PC-3 (cell line): ENCODE measurements at regions not wholly inside any gene's neighbourhood (a gene's known extent, or its start where the extent isn't known, plus 50 kb on each side); places are given as distances from the start of the nearest gene placed in this dataset.

ENCODE experiments used
- ATAC-seq: fragments of 200-7000 bp; cut with Tn5 transposase; 2 replicates; pipeline ENCODE4 v1.9.1; 2020; ENCODE audit warnings: mild to moderate bottlenecking, moderate library complexity
- BruUV-seq: library from RNA; stranded (reverse); fragments of 400-500 nt; replicated peaks from 2 replicates; lab custom pipeline; 2021; lab: Mats Ljungman, UMichigan
- CTCF ChIA-PET: fragments of 300-600 bp; sonication (Branson Sonifier 250); formaldehyde crosslinking; loops from one replicate; lab custom pipeline; 2022; ENCODE audit warnings: antibody characterized with exemption; lab: Charles Lee
- POLR2A ChIA-PET: fragments of 300-600 bp; sonication (Branson Sonifier 250); formaldehyde crosslinking; loops from one replicate; lab custom pipeline; 2022; ENCODE audit warnings: antibody characterized with exemption; ENCODE audit not compliant: unreplicated experiment; lab: Charles Lee
- DNase-seq: peaks from one replicate; pipeline ENCODE4 v3.0.0-alpha.2; 2015
- H2AFZ ChIP-seq: fragments of 300-600 bp; sonication (generic); 2 replicates; pipeline ENCODE4 v1.6.0; 2016; ENCODE audit warnings: antibody characterized with exemption, low read length
- H3F3A ChIP-seq: fragments of 300-600 bp; sonication (generic); one replicate; pipeline ENCODE4 v1.6.0; 2017; ENCODE audit warnings: antibody characterized with exemption, low read length, control low read depth, mild to moderate bottlenecking; ENCODE audit not compliant: unreplicated experiment
- H3K27ac ChIP-seq: fragments of 300-600 bp; sonication (generic); 2 replicates; pipeline ENCODE4 v1.5.1; 2016; ENCODE audit warnings: mild to moderate bottlenecking, low read length
- H3K27me3 ChIP-seq: fragments of 300-600 bp; sonication (generic); 2 replicates; pipeline ENCODE4 v1.6.1; 2016; ENCODE audit warnings: low read length, mixed read lengths
- H3K36me3 ChIP-seq: fragments of 300-600 bp; sonication (generic); 2 replicates; pipeline ENCODE4 v1.6.1; 2016; ENCODE audit warnings: low read depth, mixed run types, low read length, mixed read lengths
- H3K4me1 ChIP-seq: fragments of 300-600 bp; sonication (generic); 2 replicates; pipeline ENCODE4 v1.5.1; 2016; ENCODE audit warnings: low read length; ENCODE audit not compliant: insufficient read depth
- H3K4me2 ChIP-seq: fragments of 300-600 bp; sonication (generic); 2 replicates; pipeline ENCODE4 v1.6.0; 2016; ENCODE audit warnings: low read length
- H3K4me3 ChIP-seq: fragments of 300-600 bp; sonication (generic); 2 replicates; pipeline ENCODE4 v1.5.1; 2016; ENCODE audit warnings: mild to moderate bottlenecking, low read length, mixed read lengths
- H3K79me2 ChIP-seq: fragments of 300-600 bp; sonication (generic); 2 replicates; pipeline ENCODE4 v1.6.1; 2017; ENCODE audit warnings: low read length, mixed read lengths
- H3K9ac ChIP-seq: fragments of 300-600 bp; sonication (generic); 2 replicates; pipeline ENCODE4 v1.6.0; 2016; ENCODE audit warnings: mild to moderate bottlenecking, low read length
- H3K9me2 ChIP-seq: fragments of 300-600 bp; sonication (generic); replicated peaks from 2 replicates; pipeline ENCODE4 v1.6.1; 2016; ENCODE audit warnings: mixed run types, low read length, mixed read lengths
- H3K9me3 ChIP-seq: fragments of 300-600 bp; sonication (generic); 2 replicates; pipeline ENCODE4 v1.6.1; 2016; ENCODE audit warnings: low read length, mixed read lengths
- H4K20me1 ChIP-seq: fragments of 300-600 bp; sonication (generic); 2 replicates; pipeline ENCODE4 v1.6.1; 2016; ENCODE audit warnings: low read length, mixed read lengths
- CTCF ChIP-seq: fragments of 300-600 bp; sonication (generic); conservative IDR thresholded peaks from 2 replicates; pipeline ENCODE4 v1.5.1; 2017; ENCODE audit warnings: antibody characterized with exemption, low read depth, mild to moderate bottlenecking, low read length
- EZH2 ChIP-seq: fragments of 300-600 bp; sonication (generic); IDR thresholded peaks from one replicate; pipeline ENCODE4 v1.6.1; 2017; ENCODE audit warnings: antibody characterized with exemption, mild to moderate bottlenecking, low read length; ENCODE audit not compliant: unreplicated experiment
- EZH2phosphoT487 ChIP-seq: fragments of 300-600 bp; sonication (generic); IDR thresholded peaks from 2 replicates; pipeline ENCODE4 v1.6.1; 2018; ENCODE audit warnings: mild to moderate bottlenecking, antibody characterized with exemption, low read length, borderline replicate concordance
- intact Hi-C: fragments of 100-400 bp; cut with micrococcal nuclease; formaldehyde crosslinking; loops from 2 replicates; pipeline ENCODE4 v1.9.0; 2023

- BruUV-seq = no TSS peak
- Histone ChIP-seq H2AFZ (no peak overlapping the region), H3F3A (no peaks in the 10 kb centered on the region), H3K79me2 (no peaks in the 10 kb centered on the region), H3K9me3 (no peaks in the 10 kb centered on the region), H4K20me1 (no peaks in the 10 kb centered on the region), H3K9ac (no peak overlapping the region), H3K27ac (no peak overlapping the region), H3K27me3 (no peaks in the 10 kb centered on the region), H3K36me3 (no peaks in the 10 kb centered on the region), H3K9me2 (no peaks in the 10 kb centered on the region), H3K4me3 (no peak overlapping the region), H3K4me1 (no peaks in the 10 kb centered on the region), H3K4me2 (no peak overlapping the region)
- ATAC-seq = no peak
- DNase-seq = no peak
- POLR2A ChIA-PET = no interaction called here
- TF ChIP-seq EZH2 (no peak), EZH2phosphoT487 (no peak), CTCF (no peak)
- intact Hi-C loops = no loop called here
- CTCF ChIA-PET = no interaction called here
Measured at GRCh38 chr9:32220750-32221149, 163.7 kb upstream of the ACO1 start.

- CTCF ChIA-PET = interaction anchor here (0.6 kb wide), 1 partner anchor 80 kb away, joined by 3 read pairs; no protein-coding TSS in a partner anchor
Measured at GRCh38 chr9:32234451-32234850, 150.0 kb upstream of the ACO1 start.

GRCh38 chr9:32247168-32247567, 137.3 kb upstream of the ACO1 start:
- no peak overlapping the region for H3K9ac ChIP-seq
- TF ChIP-seq EZH2phosphoT487 = no peak
- ChIA-PET POLR2A (no interaction called here), CTCF (no interaction called here)
- no peak overlapping the region for H3K4me3 ChIP-seq
- no peak for DNase-seq
- no peak for ATAC-seq
- no peaks in the 10 kb centered on the region for H4K20me1 ChIP-seq
- no peak overlapping the region for H3K27ac ChIP-seq
- no peaks in the 10 kb centered on the region for H3K79me2 ChIP-seq
- H3K9me3 ChIP-seq = no peaks in the 10 kb centered on the region
- no peaks in the 10 kb centered on the region for H3K4me1 ChIP-seq
- BruUV-seq = no TSS peak
- peaks cover 14% of the 10 kb centered on the region for H3K27me3 ChIP-seq
- H3K9me2 ChIP-seq = no peaks in the 10 kb centered on the region
- H2AFZ ChIP-seq = no peak overlapping the region
- no peaks in the 10 kb centered on the region for H3F3A ChIP-seq
- H3K36me3 ChIP-seq = no peaks in the 10 kb centered on the region
- intact Hi-C loops = no loop called here
- no peak overlapping the region for H3K4me2 ChIP-seq

More at GRCh38 chr9:32234451-32234850, 150.0 kb upstream of the ACO1 start:
- H3K27me3 ChIP-seq = peaks cover 3% of the 10 kb centered on the region; the same call in 1 of the 2 replicates
- H4K20me1 ChIP-seq = no peaks in the 10 kb centered on the region
- no peak overlapping the region for H2AFZ ChIP-seq
- H3F3A ChIP-seq = no peaks in the 10 kb centered on the region
- intact Hi-C loops = no loop called here
- TF ChIP-seq CTCF (no peak), EZH2phosphoT487 (no peak), EZH2 (no peak)
- H3K4me1 ChIP-seq = no peaks in the 10 kb centered on the region
- no peaks in the 10 kb centered on the region for H3K9me2 ChIP-seq
- no peaks in the 10 kb centered on the region for H3K36me3 ChIP-seq
- no peak overlapping the region for H3K4me3 ChIP-seq
- DNase-seq = no peak
- no peaks in the 10 kb centered on the region for H3K9me3 ChIP-seq
- H3K9ac ChIP-seq = no peak overlapping the region
- no peaks in the 10 kb centered on the region for H3K79me2 ChIP-seq
- no peak overlapping the region for H3K4me2 ChIP-seq
- H3K27ac ChIP-seq = no peak overlapping the region
- POLR2A ChIA-PET = no interaction called here
- BruUV-seq = no TSS peak
- ATAC-seq = no peak
